ENCODE measurements at regions not wholly inside any gene's neighbourhood (a gene's known extent, or its start where the extent isn't known, plus 50 kb on each side); places are given as distances from the start of the nearest gene placed in this dataset.

- H3K4me3 ChIP-seq (ENCODE audit: low read length): no peak overlapping the region
- no peak for DNase-seq (ENCODE audit: low read depth)
- no peak for TF ChIP-seq CTCF (conservative IDR thresholded peaks at IDR 0.05; ENCODE audit: low read length)
Observed at GRCh38 chr18:78894033-78894305, 85.6 kb upstream of the SALL3 start.

GRCh38 chr18:78895207-78896001 lies 84.2 kb upstream of the SALL3 start:
- TF ChIP-seq CTCF (conservative IDR thresholded peaks at IDR 0.05; ENCODE audit: low read length): no peak
- DNase-seq (ENCODE audit: low read depth): no peak
- no peak overlapping the region for H3K4me3 ChIP-seq (ENCODE audit: low read length)

- DNase-seq (ENCODE audit: low read depth): no peak
- H3K4me3 ChIP-seq (ENCODE audit: low read length): no peak overlapping the region
- no peak for TF ChIP-seq CTCF (conservative IDR thresholded peaks at IDR 0.05; ENCODE audit: low read length)
Observed at GRCh38 chr18:78896111-78896905, 83.3 kb upstream of the SALL3 start.

GRCh38 chr18:78898066-78898465 lies 81.6 kb upstream of the SALL3 start:
- no peak for DNase-seq (ENCODE audit: low read depth)
- TF ChIP-seq CTCF (conservative IDR thresholded peaks at IDR 0.05; ENCODE audit: low read length): no peak
- no peak overlapping the region for H3K4me3 ChIP-seq (ENCODE audit: low read length)

GRCh38 chr18:78898635-78899034 lies 81.0 kb upstream of the SALL3 start:
- no peak overlapping the region for H3K4me3 ChIP-seq (ENCODE audit: low read length)
- DNase-seq (ENCODE audit: low read depth): no peak
- no peak for TF ChIP-seq CTCF (conservative IDR thresholded peaks at IDR 0.05; ENCODE audit: low read length)

- DNase-seq (ENCODE audit: low read depth): no peak
- H3K4me3 ChIP-seq (ENCODE audit: low read length): no peak overlapping the region
- no peak for TF ChIP-seq CTCF (conservative IDR thresholded peaks at IDR 0.05; ENCODE audit: low read length)
Observed at GRCh38 chr18:78899241-78899640, 80.4 kb upstream of the SALL3 start.

Data from AG10803 (cell line).